ENCODE measurements at regions not wholly inside any gene's neighbourhood (a gene's known extent, or its start where the extent isn't known, plus 50 kb on each side); places are given as distances from the start of the nearest gene placed in this dataset.
"Not testable (repeated sequence)": the region's sequence is repeated elsewhere in the genome, so short reads cannot be mapped to it uniquely, and the experiment has no call there.

DNA sequence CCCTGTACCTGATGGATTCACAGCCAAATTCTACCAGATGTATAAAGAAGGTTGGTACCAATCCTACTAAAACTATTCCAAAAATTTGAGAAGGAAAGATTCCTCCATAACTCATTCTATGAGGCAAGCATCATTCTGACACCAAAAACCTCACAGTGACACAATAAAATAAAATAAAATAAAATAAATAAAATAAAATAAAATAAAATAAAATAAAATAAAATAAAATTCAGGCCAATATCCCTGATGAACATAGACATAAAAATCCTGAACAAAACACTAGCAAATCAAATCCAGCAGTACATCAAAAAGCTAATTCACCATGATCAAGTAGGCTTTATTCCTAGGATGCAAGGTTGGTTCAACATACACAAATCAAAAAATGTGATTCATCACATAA is 108.1 kb downstream of the PROX1 start:
- H3K9me3 ChIP-seq (ENCODE audit: control insufficient read depth, low read depth, low read length); H3K4me1 ChIP-seq (ENCODE audit: control insufficient read depth, low read depth, low read length); H3K9ac ChIP-seq (ENCODE audit: low read length); H3K36me3 ChIP-seq (ENCODE audit: control insufficient read depth, low read depth, low read length); H3K4me3 ChIP-seq (ENCODE audit: low read length); H3K27me3 ChIP-seq (ENCODE audit: control insufficient read depth, insufficient read depth, low read length); H3K27ac ChIP-seq (ENCODE audit: low read length): not testable (repeated sequence)

DNA sequence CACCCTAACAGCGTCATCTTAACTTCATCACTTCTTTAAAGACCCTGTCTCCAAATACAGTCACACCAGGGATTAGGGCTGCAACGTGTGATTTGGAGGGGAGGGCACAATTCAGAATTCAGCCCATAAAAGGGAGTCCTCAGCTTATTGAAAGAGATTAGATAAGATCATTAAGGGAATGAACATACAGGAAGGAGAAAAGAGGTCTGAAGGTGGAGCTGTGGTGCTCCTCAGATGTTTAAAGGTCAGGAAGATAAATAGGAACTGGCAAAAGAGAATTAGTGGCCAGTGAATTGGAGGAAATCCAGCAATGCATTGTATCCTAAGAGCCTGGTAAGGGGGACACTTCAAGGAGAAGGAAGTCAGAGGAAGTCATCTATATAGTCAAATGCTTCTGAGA is 113.5 kb downstream of the PROX1 start:
- Histone ChIP-seq H3K36me3 (ENCODE audit: control insufficient read depth, low read depth, low read length) (no peaks in the 10 kb centered on the region), H3K4me1 (ENCODE audit: control insufficient read depth, low read depth, low read length) (no peaks in the 10 kb centered on the region), H3K27me3 (ENCODE audit: control insufficient read depth, insufficient read depth, low read length) (no peaks in the 10 kb centered on the region), H3K27ac (ENCODE audit: low read length) (no peak overlapping the region), H3K9me3 (ENCODE audit: control insufficient read depth, low read depth, low read length) (no peaks in the 10 kb centered on the region), H3K4me3 (ENCODE audit: low read length) (no peak overlapping the region), H3K9ac (ENCODE audit: low read length) (no peak overlapping the region)

DNA sequence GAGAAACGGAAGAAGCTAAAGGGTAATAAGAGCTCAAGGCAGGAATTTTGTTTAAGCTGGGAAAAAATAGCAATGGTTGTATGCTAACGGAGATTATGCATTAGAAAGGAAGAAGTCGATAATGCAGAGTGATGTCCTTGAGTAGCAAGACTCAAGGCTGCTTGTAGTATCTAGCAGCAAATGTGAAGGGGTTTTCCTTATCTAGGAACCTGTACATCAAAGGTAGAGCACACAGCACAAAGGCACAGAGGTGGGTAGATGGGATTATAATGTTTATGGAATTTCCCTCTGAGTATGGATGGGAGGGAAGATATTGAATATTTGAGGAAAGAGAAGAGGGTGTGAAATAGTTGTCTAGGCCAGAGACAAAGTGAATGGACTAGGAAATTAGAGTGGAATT is 114.1 kb downstream of the PROX1 start:
- Histone ChIP-seq H3K9me3 (ENCODE audit: control insufficient read depth, low read depth, low read length) (no peaks in the 10 kb centered on the region), H3K36me3 (ENCODE audit: control insufficient read depth, low read depth, low read length) (no peaks in the 10 kb centered on the region), H3K4me1 (ENCODE audit: control insufficient read depth, low read depth, low read length) (no peaks in the 10 kb centered on the region), H3K9ac (ENCODE audit: low read length) (no peak overlapping the region), H3K27ac (ENCODE audit: low read length) (no peak overlapping the region), H3K27me3 (ENCODE audit: control insufficient read depth, insufficient read depth, low read length) (no peaks in the 10 kb centered on the region), H3K4me3 (ENCODE audit: low read length) (no peak overlapping the region)

DNA sequence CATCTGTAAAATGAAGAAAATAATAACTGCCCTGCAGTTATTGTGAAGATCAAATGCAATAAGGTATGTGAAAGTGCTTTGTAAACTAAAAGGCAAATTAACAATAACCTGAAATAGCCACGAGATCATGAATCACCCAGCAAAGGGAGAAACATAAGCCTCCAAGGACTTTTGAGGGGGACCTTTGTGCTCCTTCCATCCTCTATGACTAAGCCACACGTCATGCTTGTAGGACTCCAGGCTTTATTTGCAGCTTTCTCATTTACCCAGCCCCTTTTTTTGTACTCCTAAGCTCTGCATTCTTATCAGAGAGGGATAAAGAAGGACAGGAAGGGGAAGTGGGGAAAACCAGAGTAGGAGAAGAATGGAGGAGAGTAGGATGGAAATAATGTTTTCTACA is 115.1 kb downstream of the PROX1 start:
- no peaks in the 10 kb centered on the region for H3K36me3 ChIP-seq (ENCODE audit: control insufficient read depth, low read depth, low read length)
- no peaks in the 10 kb centered on the region for H3K9me3 ChIP-seq (ENCODE audit: control insufficient read depth, low read depth, low read length)
- no peak overlapping the region for H3K9ac ChIP-seq (ENCODE audit: low read length)
- H3K27me3 ChIP-seq (ENCODE audit: control insufficient read depth, insufficient read depth, low read length): no peaks in the 10 kb centered on the region
- no peak overlapping the region for H3K27ac ChIP-seq (ENCODE audit: low read length)
- no peak overlapping the region for H3K4me3 ChIP-seq (ENCODE audit: low read length)
- no peaks in the 10 kb centered on the region for H3K4me1 ChIP-seq (ENCODE audit: control insufficient read depth, low read depth, low read length)

DNA sequence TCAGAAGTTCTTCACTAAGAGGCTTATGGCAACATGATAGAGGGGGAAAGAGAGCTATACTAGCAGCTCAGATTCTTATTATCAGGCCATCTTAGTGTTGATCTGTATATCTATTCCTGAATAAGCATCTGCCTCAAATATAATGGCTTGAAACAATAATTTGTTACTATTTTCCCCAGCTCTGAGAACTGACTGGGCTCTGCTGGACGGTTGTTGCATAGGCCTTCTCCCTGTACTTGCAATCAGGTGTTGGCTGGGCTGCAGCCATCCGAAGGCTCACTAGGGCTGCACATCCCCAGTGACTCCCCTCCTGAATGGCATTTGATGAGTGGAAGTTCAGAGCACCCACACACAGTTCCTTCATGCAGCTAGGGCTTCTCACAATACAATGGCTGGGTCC is 116.0 kb downstream of the PROX1 start:
- Histone ChIP-seq H3K4me3 (ENCODE audit: low read length) (no peak overlapping the region), H3K36me3 (ENCODE audit: control insufficient read depth, low read depth, low read length) (no peaks in the 10 kb centered on the region), H3K27ac (ENCODE audit: low read length) (no peak overlapping the region), H3K9ac (ENCODE audit: low read length) (no peak overlapping the region), H3K4me1 (ENCODE audit: control insufficient read depth, low read depth, low read length) (no peaks in the 10 kb centered on the region), H3K27me3 (ENCODE audit: control insufficient read depth, insufficient read depth, low read length) (no peaks in the 10 kb centered on the region), H3K9me3 (ENCODE audit: control insufficient read depth, low read depth, low read length) (no peaks in the 10 kb centered on the region)

DNA sequence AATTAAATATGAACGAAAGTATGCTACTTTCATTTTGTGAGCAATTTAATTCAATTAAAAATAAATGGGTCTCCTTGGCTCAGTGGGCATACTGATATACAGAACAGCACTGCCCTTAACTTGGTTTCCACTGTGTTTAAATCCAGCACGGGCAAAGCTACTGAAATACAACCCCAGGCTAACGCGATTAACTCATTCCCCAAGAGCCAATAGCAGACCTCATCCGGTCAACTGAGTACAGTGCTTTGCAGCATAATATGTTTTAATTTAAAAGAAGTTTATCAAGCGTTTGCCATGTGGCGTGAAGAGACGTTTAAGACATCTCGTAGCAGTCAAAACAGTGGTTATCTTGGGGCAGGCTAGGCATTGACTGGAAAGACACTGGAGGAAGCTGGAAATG is 118.6 kb downstream of the PROX1 start:
- no peak overlapping the region for H3K4me3 ChIP-seq (ENCODE audit: low read length)
- no peaks in the 10 kb centered on the region for H3K27me3 ChIP-seq (ENCODE audit: control insufficient read depth, insufficient read depth, low read length)
- no peaks in the 10 kb centered on the region for H3K4me1 ChIP-seq (ENCODE audit: control insufficient read depth, low read depth, low read length)
- no peaks in the 10 kb centered on the region for H3K9me3 ChIP-seq (ENCODE audit: control insufficient read depth, low read depth, low read length)
- no peak overlapping the region for H3K27ac ChIP-seq (ENCODE audit: low read length)
- no peaks in the 10 kb centered on the region for H3K36me3 ChIP-seq (ENCODE audit: control insufficient read depth, low read depth, low read length)
- H3K9ac ChIP-seq (ENCODE audit: low read length): no peak overlapping the region

DNA sequence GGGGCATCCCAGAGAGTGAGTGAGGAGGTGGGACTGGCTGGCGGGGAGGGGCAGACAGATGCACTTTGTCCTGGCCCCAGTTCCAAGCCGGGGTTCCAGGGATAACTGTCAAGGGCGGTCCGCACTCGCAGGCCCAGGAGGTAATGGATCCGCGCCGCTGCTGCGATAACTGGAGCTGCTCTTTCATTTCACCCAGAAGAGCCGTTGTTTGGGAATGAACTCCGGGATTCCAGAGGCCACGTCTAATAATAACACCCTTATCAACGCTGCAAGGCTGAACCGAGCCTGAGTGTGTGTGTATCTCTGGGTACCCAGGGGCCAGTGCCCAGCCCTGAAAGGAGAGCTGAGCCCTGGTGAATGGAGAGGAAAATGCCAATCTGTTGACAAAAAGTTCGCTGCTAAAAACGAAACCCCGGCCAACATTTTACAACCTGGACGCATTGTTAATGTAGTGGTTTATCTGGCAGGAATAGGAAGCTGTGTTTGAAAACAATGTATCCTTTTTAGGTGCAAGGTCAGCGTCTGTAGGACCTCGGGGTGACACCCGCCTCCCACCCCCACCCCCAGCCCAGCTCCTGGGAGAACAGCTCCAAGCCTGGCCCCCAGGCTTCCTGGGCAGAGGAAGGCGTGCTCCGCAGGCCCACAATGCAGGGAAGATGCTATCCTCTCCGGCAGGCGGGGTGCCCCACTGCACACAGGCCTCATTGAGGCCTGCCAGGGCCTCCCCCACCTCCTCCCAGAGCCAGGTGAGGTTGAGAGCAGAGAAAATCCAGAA is 119.7 kb downstream of the PROX1 start:
- Histone ChIP-seq H3K4me3 (ENCODE audit: low read length) (no peak overlapping the region), H3K27me3 (ENCODE audit: control insufficient read depth, insufficient read depth, low read length) (no peaks in the 10 kb centered on the region), H3K36me3 (ENCODE audit: control insufficient read depth, low read depth, low read length) (no peaks in the 10 kb centered on the region), H3K9me3 (ENCODE audit: control insufficient read depth, low read depth, low read length) (no peaks in the 10 kb centered on the region), H3K9ac (ENCODE audit: low read length) (no peak overlapping the region), H3K4me1 (ENCODE audit: control insufficient read depth, low read depth, low read length) (no peaks in the 10 kb centered on the region), H3K27ac (ENCODE audit: low read length) (no peak overlapping the region)

DNA sequence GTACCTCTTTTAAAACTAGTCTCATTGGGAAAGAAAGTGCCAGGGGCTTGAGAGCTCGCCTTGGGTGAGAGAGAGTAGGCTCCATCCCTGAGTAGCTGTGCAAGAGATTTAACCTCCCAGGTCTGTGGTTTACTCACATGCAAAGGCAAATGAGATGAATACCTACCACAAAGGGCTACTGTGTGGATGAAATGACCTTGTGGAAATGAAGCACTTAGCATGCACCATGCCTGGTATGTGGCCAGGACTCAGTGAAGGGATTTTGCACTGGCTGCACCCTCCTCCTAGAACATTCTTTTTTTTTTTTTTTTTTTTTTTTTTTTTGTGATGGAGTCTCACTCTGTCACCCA is 120.3 kb downstream of the PROX1 start:
- no peaks in the 10 kb centered on the region for H3K27me3 ChIP-seq (ENCODE audit: control insufficient read depth, insufficient read depth, low read length)

DNA sequence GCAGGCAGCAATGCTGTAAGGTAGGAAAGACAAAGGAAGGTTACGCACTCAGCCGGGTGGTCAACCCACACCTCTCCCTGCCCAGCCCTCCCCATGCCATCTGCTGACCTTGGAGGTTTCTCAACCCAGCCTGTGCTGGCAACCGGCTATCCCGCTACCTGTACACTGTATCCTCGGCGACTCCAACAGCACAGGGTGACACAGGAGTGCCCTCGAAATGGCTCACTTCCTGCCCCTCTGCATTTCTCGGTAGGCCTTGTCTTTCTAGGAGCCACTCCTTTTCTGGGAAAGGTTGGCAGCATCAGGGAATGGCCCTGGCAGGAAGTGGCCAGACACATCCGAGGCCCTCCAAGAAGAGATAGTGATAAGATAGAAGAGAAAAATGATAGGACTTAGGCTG is 124.0 kb downstream of the PROX1 start:
- Histone ChIP-seq H3K27ac (ENCODE audit: low read length) (no peak overlapping the region), H3K36me3 (ENCODE audit: control insufficient read depth, low read depth, low read length) (no peaks in the 10 kb centered on the region), H3K27me3 (ENCODE audit: control insufficient read depth, insufficient read depth, low read length) (no peaks in the 10 kb centered on the region)

More for the DNA sequence above, 120.3 kb downstream of the PROX1 start:
- Histone ChIP-seq H3K4me1 (ENCODE audit: control insufficient read depth, low read depth, low read length) (no peaks in the 10 kb centered on the region), H3K4me3 (ENCODE audit: low read length) (no peak overlapping the region), H3K9ac (ENCODE audit: low read length) (no peak overlapping the region), H3K36me3 (ENCODE audit: control insufficient read depth, low read depth, low read length) (no peaks in the 10 kb centered on the region), H3K9me3 (ENCODE audit: control insufficient read depth, low read depth, low read length) (no peaks in the 10 kb centered on the region), H3K27ac (ENCODE audit: low read length) (no peak overlapping the region)

DNA sequence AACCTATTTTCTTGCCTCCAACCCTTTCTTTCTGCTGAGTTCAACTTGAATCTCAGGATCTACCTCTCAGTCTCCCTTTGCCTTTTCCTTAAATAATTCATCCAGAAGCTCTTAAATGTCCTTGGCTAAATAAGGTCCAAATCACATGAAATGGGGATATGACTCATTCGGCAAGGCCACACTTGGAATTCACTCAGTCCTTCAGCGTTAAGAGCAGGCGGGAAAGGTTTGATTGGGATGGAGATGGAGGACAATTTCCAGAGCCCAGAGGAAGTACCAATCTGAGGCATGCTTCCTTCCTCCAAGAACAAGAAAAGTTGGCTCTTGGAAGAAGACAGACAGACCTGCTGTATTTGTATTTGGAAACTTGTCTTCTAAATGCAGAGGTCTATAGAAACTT is 128.5 kb downstream of the PROX1 start:
- Histone ChIP-seq H3K9ac (ENCODE audit: low read length) (no peak overlapping the region), H3K9me3 (ENCODE audit: control insufficient read depth, low read depth, low read length) (no peaks in the 10 kb centered on the region), H3K27me3 (ENCODE audit: control insufficient read depth, insufficient read depth, low read length) (no peaks in the 10 kb centered on the region), H3K27ac (ENCODE audit: low read length) (no peak overlapping the region), H3K4me3 (ENCODE audit: low read length) (no peak overlapping the region), H3K36me3 (ENCODE audit: control insufficient read depth, low read depth, low read length) (no peaks in the 10 kb centered on the region), H3K4me1 (ENCODE audit: control insufficient read depth, low read depth, low read length) (no peaks in the 10 kb centered on the region)

More for the DNA sequence above, 124.0 kb downstream of the PROX1 start:
- H3K9ac ChIP-seq (ENCODE audit: low read length): no peak overlapping the region
- no peaks in the 10 kb centered on the region for H3K9me3 ChIP-seq (ENCODE audit: control insufficient read depth, low read depth, low read length)
- H3K4me3 ChIP-seq (ENCODE audit: low read length): no peak overlapping the region
- H3K4me1 ChIP-seq (ENCODE audit: control insufficient read depth, low read depth, low read length): no peaks in the 10 kb centered on the region

DNA sequence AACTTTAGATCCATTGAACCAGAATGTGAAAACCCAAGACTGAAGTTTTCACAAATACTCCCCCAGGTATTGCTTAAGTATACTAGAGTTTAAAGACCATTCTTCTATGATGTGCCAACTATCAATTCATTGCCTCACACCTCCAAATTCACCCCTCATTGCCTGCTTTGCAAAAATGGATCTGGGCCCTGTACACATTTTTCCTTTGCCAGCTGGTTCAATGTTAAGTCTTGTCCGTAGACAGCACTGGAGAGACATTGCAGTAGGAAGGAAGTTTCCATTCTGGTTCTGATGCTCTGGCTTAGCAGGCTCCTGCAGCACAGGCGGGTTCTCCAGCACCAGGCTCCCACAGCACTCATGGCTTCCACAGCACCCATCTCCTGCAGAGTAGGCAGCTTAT is 130.0 kb downstream of the PROX1 start:
- Histone ChIP-seq H3K4me1 (ENCODE audit: control insufficient read depth, low read depth, low read length) (peaks cover under 1% of the 10 kb centered on the region), H3K27ac (ENCODE audit: low read length) (no peak overlapping the region), H3K36me3 (ENCODE audit: control insufficient read depth, low read depth, low read length) (no peaks in the 10 kb centered on the region), H3K27me3 (ENCODE audit: control insufficient read depth, insufficient read depth, low read length) (no peaks in the 10 kb centered on the region), H3K9ac (ENCODE audit: low read length) (no peak overlapping the region), H3K9me3 (ENCODE audit: control insufficient read depth, low read depth, low read length) (no peaks in the 10 kb centered on the region), H3K4me3 (ENCODE audit: low read length) (no peak overlapping the region)

DNA sequence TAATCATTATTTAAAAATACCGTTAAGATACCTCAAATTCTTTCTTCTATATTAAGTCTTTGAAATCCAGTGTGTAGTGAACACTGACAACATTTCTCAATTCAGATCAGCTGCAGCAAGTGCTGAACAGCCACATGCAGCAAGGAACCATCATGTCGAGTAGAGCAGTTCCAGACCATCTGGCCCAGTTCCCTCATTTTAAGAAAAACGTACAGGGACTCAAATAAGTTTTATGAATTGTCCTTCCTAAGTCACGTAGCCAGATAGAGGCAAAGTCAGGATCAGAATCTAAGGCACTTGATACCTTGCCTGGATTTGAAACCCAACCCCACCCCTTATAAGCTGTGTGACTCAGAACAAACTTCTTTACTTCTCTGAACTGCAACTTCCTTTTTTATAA is 132.4 kb downstream of the PROX1 start:
- no peaks in the 10 kb centered on the region for H3K27me3 ChIP-seq (ENCODE audit: control insufficient read depth, insufficient read depth, low read length)
- no peaks in the 10 kb centered on the region for H3K36me3 ChIP-seq (ENCODE audit: control insufficient read depth, low read depth, low read length)
- no peak overlapping the region for H3K4me3 ChIP-seq (ENCODE audit: low read length)
- no peak overlapping the region for H3K9ac ChIP-seq (ENCODE audit: low read length)
- H3K4me1 ChIP-seq (ENCODE audit: control insufficient read depth, low read depth, low read length): peaks cover 4% of the 10 kb centered on the region
- no peak overlapping the region for H3K27ac ChIP-seq (ENCODE audit: low read length)
- no peaks in the 10 kb centered on the region for H3K9me3 ChIP-seq (ENCODE audit: control insufficient read depth, low read depth, low read length)
